Neural crest cell (in vitro differentiated cells): ENCODE measurements at regions not wholly inside any gene's neighbourhood (a gene's known extent, or its start where the extent isn't known, plus 50 kb on each side); places are given as distances from the start of the nearest gene placed in this dataset.

Experiments used
- DNase-seq: peaks from one replicate; pipeline ENCODE4 v3.0.0; 2021; ENCODE audit warnings: low read depth, mixed read lengths, low spot score
- H3K27ac Mint-ChIP-seq: one replicate; pipeline ENCODE4 v1.8.0; 2021; ENCODE audit warnings: mild to moderate bottlenecking, mixed read lengths; ENCODE audit not compliant: unreplicated experiment
- H3K27me3 Mint-ChIP-seq: 2 replicates; pipeline ENCODE4 v1.8.0; 2021; ENCODE audit warnings: low read depth, mild to moderate bottlenecking, mixed read lengths
- H3K36me3 Mint-ChIP-seq: 2 replicates; pipeline ENCODE4 v1.8.0; 2021; ENCODE audit warnings: low read depth, mild to moderate bottlenecking, mixed read lengths
- H3K4me1 Mint-ChIP-seq: 2 replicates; pipeline ENCODE4 v1.8.0; 2021; ENCODE audit warnings: mixed read lengths
- H3K4me3 Mint-ChIP-seq: one replicate; pipeline ENCODE4 v1.8.0; 2021; ENCODE audit warnings: mild to moderate bottlenecking, mixed read lengths
- H3K9me3 Mint-ChIP-seq: 2 replicates; pipeline ENCODE4 v1.8.0; 2021; ENCODE audit warnings: mixed read lengths
- CTCF ChIP-seq: fragments of 200-600 bp; sonication (generic); conservative IDR thresholded peaks from 2 replicates; pipeline ENCODE4 v1.5.0; 2021; ENCODE audit warnings: antibody characterized with exemption, mild to moderate bottlenecking

- Mint-ChIP-seq H3K4me3 (no peak overlapping the region), H3K27me3 (no peaks in the 10 kb centered on the region), H3K36me3 (no peaks in the 10 kb centered on the region), H3K27ac (no peak overlapping the region), H3K9me3 (peaks cover 7% of the 10 kb centered on the region), H3K4me1 (no peaks in the 10 kb centered on the region)
- no peak for TF ChIP-seq CTCF
- DNase-seq: no peak
These were observed 121.6 kb downstream of the CYSLTR2 start for GRCh38 chr13:48775285-48775684.

GRCh38 chr13:48775804-48776203 is 122.1 kb downstream of the CYSLTR2 start:
- Mint-ChIP-seq H3K4me3 (no peak overlapping the region), H3K36me3 (no peaks in the 10 kb centered on the region), H3K27me3 (no peaks in the 10 kb centered on the region), H3K9me3 (peaks cover 8% of the 10 kb centered on the region), H3K27ac (no peak overlapping the region), H3K4me1 (no peaks in the 10 kb centered on the region)
- DNase-seq: no peak
- TF ChIP-seq CTCF: no peak

- Mint-ChIP-seq H3K36me3 (no peaks in the 10 kb centered on the region), H3K4me3 (no peak overlapping the region), H3K4me1 (no peaks in the 10 kb centered on the region), H3K9me3 (peaks cover 8% of the 10 kb centered on the region), H3K27me3 (no peaks in the 10 kb centered on the region), H3K27ac (no peak overlapping the region)
- no peak for TF ChIP-seq CTCF
- no peak for DNase-seq
These were observed 122.7 kb downstream of the CYSLTR2 start for GRCh38 chr13:48776401-48776800.

GRCh38 chr13:48778610-48779009 is 124.9 kb downstream of the CYSLTR2 start:
- H3K9me3 Mint-ChIP-seq: peaks cover 8% of the 10 kb centered on the region
- no peak for TF ChIP-seq CTCF
- no peak for DNase-seq

GRCh38 chr13:48780713-48781341 is 127.1 kb downstream of the CYSLTR2 start:
- Mint-ChIP-seq H3K27me3 (no peaks in the 10 kb centered on the region), H3K9me3 (peaks cover 8% of the 10 kb centered on the region)

More at GRCh38 chr13:48778610-48779009, 124.9 kb downstream of the CYSLTR2 start:
- Mint-ChIP-seq H3K4me3 (no peak overlapping the region), H3K4me1 (no peaks in the 10 kb centered on the region), H3K27ac (no peak overlapping the region), H3K27me3 (no peaks in the 10 kb centered on the region), H3K36me3 (no peaks in the 10 kb centered on the region)

More at GRCh38 chr13:48780713-48781341, 127.1 kb downstream of the CYSLTR2 start:
- Mint-ChIP-seq H3K27ac (no peak overlapping the region), H3K36me3 (no peaks in the 10 kb centered on the region), H3K4me1 (no peaks in the 10 kb centered on the region), H3K4me3 (no peak overlapping the region)
- TF ChIP-seq CTCF: no peak
- DNase-seq: no peak
